ENCODE measurements at regions not wholly inside any gene's neighbourhood (a gene's known extent, or its start where the extent isn't known, plus 50 kb on each side); places are given as distances from the start of the nearest gene placed in this dataset.

- no peak for DNase-seq
- in situ Hi-C loops (cut with MboI; ENCODE audit: low pct_unique_long_range_greater_than_20kb, low sequenced_read_pairs), result no loop called here
Measured at GRCh38 chr12:60107992-60108391, 512.2 kb downstream of the SLC16A7 start.

GRCh38 chr12:60112063-60112462, 516.2 kb downstream of the SLC16A7 start:
- no peak for DNase-seq
- in situ Hi-C loops (cut with MboI; ENCODE audit: low pct_unique_long_range_greater_than_20kb, low sequenced_read_pairs), result no loop called here

GRCh38 chr12:60112763-60113162, 516.9 kb downstream of the SLC16A7 start:
- DNase-seq, result no peak
- in situ Hi-C loops (cut with MboI; ENCODE audit: low pct_unique_long_range_greater_than_20kb, low sequenced_read_pairs), result no loop called here

GRCh38 chr12:60114169-60114568, 518.3 kb downstream of the SLC16A7 start:
- in situ Hi-C loops (cut with MboI; ENCODE audit: low pct_unique_long_range_greater_than_20kb, low sequenced_read_pairs), result no loop called here
- DNase-seq, result no peak

- in situ Hi-C loops (cut with MboI; ENCODE audit: low pct_unique_long_range_greater_than_20kb, low sequenced_read_pairs), result no loop called here
- no peak for DNase-seq
Measured at GRCh38 chr12:60119327-60119726, 523.5 kb downstream of the SLC16A7 start.

- no peak for DNase-seq
- in situ Hi-C loops (cut with MboI; ENCODE audit: low pct_unique_long_range_greater_than_20kb, low sequenced_read_pairs), result no loop called here
Measured at GRCh38 chr12:60120199-60120598, 524.4 kb downstream of the SLC16A7 start.

GRCh38 chr12:60123557-60123956, 527.7 kb downstream of the SLC16A7 start:
- no peak for DNase-seq
- in situ Hi-C loops (cut with MboI; ENCODE audit: low pct_unique_long_range_greater_than_20kb, low sequenced_read_pairs), result no loop called here

GRCh38 chr12:60137513-60137912, 541.7 kb downstream of the SLC16A7 start:
- in situ Hi-C loops (cut with MboI; ENCODE audit: low pct_unique_long_range_greater_than_20kb, low sequenced_read_pairs), result no loop called here
- DNase-seq, result no peak

- in situ Hi-C loops (cut with MboI; ENCODE audit: low pct_unique_long_range_greater_than_20kb, low sequenced_read_pairs), result no loop called here
- DNase-seq, result no peak
Measured at GRCh38 chr12:60138526-60138925, 542.7 kb downstream of the SLC16A7 start.

GRCh38 chr12:60144395-60144794, 548.6 kb downstream of the SLC16A7 start:
- DNase-seq, result peak; percentile 23
- in situ Hi-C loops (cut with MboI; ENCODE audit: low pct_unique_long_range_greater_than_20kb, low sequenced_read_pairs), result no loop called here

GRCh38 chr12:60148109-60148508, 552.3 kb downstream of the SLC16A7 start:
- DNase-seq, result no peak
- in situ Hi-C loops (cut with MboI; ENCODE audit: low pct_unique_long_range_greater_than_20kb, low sequenced_read_pairs), result no loop called here

GRCh38 chr12:60148831-60149230, 553.0 kb downstream of the SLC16A7 start:
- DNase-seq, result no peak
- in situ Hi-C loops (cut with MboI; ENCODE audit: low pct_unique_long_range_greater_than_20kb, low sequenced_read_pairs), result no loop called here

- no peak for DNase-seq
- in situ Hi-C loops (cut with MboI; ENCODE audit: low pct_unique_long_range_greater_than_20kb, low sequenced_read_pairs), result no loop called here
Measured at GRCh38 chr12:60152756-60153155, 556.9 kb downstream of the SLC16A7 start.

GRCh38 chr12:60159761-60160160, 563.9 kb downstream of the SLC16A7 start:
- no peak for DNase-seq
- in situ Hi-C loops (cut with MboI; ENCODE audit: low pct_unique_long_range_greater_than_20kb, low sequenced_read_pairs), result no loop called here

- in situ Hi-C loops (cut with MboI; ENCODE audit: low pct_unique_long_range_greater_than_20kb, low sequenced_read_pairs), result no loop called here
- no peak for DNase-seq
Measured at GRCh38 chr12:60162988-60163720, 567.3 kb downstream of the SLC16A7 start.

- no peak for DNase-seq
- in situ Hi-C loops (cut with MboI; ENCODE audit: low pct_unique_long_range_greater_than_20kb, low sequenced_read_pairs), result no loop called here
Measured at GRCh38 chr12:60165781-60166180, 570.0 kb downstream of the SLC16A7 start.

- no peak for DNase-seq
- in situ Hi-C loops (cut with MboI; ENCODE audit: low pct_unique_long_range_greater_than_20kb, low sequenced_read_pairs), result no loop called here
Measured at GRCh38 chr12:60168441-60168840, 572.6 kb downstream of the SLC16A7 start.

GRCh38 chr12:60169904-60170303, 574.1 kb downstream of the SLC16A7 start:
- in situ Hi-C loops (cut with MboI; ENCODE audit: low pct_unique_long_range_greater_than_20kb, low sequenced_read_pairs), result no loop called here
- no peak for DNase-seq

- in situ Hi-C loops (cut with MboI; ENCODE audit: low pct_unique_long_range_greater_than_20kb, low sequenced_read_pairs), result no loop called here
- DNase-seq, result no peak
Measured at GRCh38 chr12:60172266-60173211, 576.7 kb downstream of the SLC16A7 start.
